ENCODE measurements at regions not wholly inside any gene's neighbourhood (a gene's known extent, or its start where the extent isn't known, plus 50 kb on each side); places are given as distances from the start of the nearest gene placed in this dataset.

DNA sequence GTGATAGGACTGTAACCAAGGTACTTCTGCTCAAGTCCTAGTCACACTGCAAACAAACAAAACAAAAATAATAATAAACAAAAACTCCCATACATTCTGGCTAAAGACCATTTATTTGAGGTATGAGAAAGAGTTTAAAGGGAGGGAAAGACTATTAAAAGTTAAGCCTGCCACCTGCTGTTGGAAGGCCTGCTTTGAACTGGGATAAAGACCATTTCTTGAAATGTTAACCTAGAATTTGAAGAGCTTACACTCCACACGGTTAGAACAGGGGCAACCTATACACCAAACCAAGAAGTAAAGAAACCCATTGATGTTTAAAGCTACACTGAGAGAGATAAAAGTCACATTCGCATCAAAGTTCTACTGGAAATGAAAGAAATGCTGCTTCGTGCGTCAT lies 548.7 kb upstream of the DIPK2B start:
- TF ChIP-seq POLR2A (IDR thresholded peaks at IDR 0.05) (no peak), POLR2AphosphoS5 (IDR thresholded peaks at IDR 0.05; ENCODE audit: insufficient read depth in 1 of 2, low read depth in 1 of 2) (no peak)
- TF ChIP-seq, protein P1, sequence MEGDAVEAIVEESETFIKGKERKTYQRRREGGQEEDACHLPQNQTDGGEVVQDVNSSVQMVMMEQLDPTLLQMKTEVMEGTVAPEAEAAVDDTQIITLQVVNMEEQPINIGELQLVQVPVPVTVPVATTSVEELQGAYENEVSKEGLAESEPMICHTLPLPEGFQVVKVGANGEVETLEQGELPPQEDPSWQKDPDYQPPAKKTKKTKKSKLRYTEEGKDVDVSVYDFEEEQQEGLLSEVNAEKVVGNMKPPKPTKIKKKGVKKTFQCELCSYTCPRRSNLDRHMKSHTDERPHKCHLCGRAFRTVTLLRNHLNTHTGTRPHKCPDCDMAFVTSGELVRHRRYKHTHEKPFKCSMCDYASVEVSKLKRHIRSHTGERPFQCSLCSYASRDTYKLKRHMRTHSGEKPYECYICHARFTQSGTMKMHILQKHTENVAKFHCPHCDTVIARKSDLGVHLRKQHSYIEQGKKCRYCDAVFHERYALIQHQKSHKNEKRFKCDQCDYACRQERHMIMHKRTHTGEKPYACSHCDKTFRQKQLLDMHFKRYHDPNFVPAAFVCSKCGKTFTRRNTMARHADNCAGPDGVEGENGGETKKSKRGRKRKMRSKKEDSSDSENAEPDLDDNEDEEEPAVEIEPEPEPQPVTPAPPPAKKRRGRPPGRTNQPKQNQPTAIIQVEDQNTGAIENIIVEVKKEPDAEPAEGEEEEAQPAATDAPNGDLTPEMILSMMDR (IDR thresholded peaks at IDR 0.05) = no peak
- H3K9me3 ChIP-seq = no peaks in the 10 kb centered on the region
- no peak overlapping the region for H3K27ac ChIP-seq
- H3K4me3 ChIP-seq = no peak overlapping the region
- no peak for DNase-seq (ENCODE audit: extremely low spot score in 2 of 2)
- no peaks in the 10 kb centered on the region for H3K27me3 ChIP-seq
- peaks cover 21% of the 10 kb centered on the region for H3K4me1 ChIP-seq
- intact Hi-C loops (cut with DNase I) = no loop called here
- no peaks in the 10 kb centered on the region for H3K36me3 ChIP-seq

DNA sequence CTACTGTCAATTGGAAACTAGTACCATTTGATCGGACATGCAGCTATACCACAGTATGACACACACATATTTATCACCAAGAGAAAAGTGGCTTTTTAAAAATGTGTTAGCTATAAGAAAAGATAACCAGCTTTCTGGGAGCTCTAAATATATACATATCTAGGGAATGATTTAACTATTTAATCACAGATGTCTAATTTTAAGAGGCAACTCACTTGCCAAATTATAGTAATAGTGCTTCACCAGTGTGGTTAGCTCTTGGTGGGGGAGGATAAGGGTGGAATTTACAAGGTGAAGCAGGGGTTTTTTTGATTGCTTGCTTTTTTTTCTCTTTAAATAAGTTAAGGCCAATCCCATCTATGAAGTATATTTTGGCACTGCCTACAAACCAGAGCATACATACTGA lies 547.7 kb upstream of the DIPK2B start:
- intact Hi-C loops (cut with DNase I) = no loop called here
- H3K4me1 ChIP-seq = peaks cover 19% of the 10 kb centered on the region
- no peak overlapping the region for H3K4me3 ChIP-seq
- TF ChIP-seq POLR2AphosphoS5 (IDR thresholded peaks at IDR 0.05; ENCODE audit: insufficient read depth in 1 of 2, low read depth in 1 of 2) (no peak), POLR2A (IDR thresholded peaks at IDR 0.05) (no peak)
- TF ChIP-seq, protein P1 (IDR thresholded peaks at IDR 0.05) = no peak
- DNase-seq (ENCODE audit: extremely low spot score in 2 of 2) = no peak
- no peak overlapping the region for H3K27ac ChIP-seq
- no peaks in the 10 kb centered on the region for H3K27me3 ChIP-seq
- no peaks in the 10 kb centered on the region for H3K9me3 ChIP-seq
- no peaks in the 10 kb centered on the region for H3K36me3 ChIP-seq

DNA sequence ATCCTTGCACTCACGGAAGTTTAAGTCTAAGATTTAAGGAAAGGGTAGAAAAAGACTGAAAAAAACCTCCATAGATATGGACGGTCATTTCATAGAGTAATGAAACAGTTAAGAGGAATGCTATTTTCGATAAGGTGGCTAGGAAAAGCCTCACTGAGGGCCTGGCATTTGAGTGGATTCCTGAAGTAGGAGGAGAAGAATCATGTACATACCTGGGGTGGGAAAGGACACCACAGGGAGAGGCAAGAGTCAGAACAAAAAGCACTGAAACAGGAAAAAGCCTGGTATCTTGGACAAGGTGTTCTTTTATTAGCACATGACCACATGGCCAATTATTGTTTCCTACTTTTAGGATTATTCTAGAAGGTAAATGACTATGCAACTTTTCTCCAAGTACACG lies 547.2 kb upstream of the DIPK2B start:
- DNase-seq (ENCODE audit: extremely low spot score in 2 of 2) = no peak
- peaks cover 15% of the 10 kb centered on the region for H3K4me1 ChIP-seq
- H3K9me3 ChIP-seq = no peaks in the 10 kb centered on the region
- no peak overlapping the region for H3K4me3 ChIP-seq
- H3K27ac ChIP-seq = no peak overlapping the region
- no peaks in the 10 kb centered on the region for H3K36me3 ChIP-seq
- TF ChIP-seq, protein P1 (IDR thresholded peaks at IDR 0.05) = no peak
- TF ChIP-seq POLR2AphosphoS5 (IDR thresholded peaks at IDR 0.05; ENCODE audit: insufficient read depth in 1 of 2, low read depth in 1 of 2) = no peak
- no peak for TF ChIP-seq POLR2A (IDR thresholded peaks at IDR 0.05)
- intact Hi-C loops (cut with DNase I) = no loop called here
- H3K27me3 ChIP-seq = no peaks in the 10 kb centered on the region

DNA sequence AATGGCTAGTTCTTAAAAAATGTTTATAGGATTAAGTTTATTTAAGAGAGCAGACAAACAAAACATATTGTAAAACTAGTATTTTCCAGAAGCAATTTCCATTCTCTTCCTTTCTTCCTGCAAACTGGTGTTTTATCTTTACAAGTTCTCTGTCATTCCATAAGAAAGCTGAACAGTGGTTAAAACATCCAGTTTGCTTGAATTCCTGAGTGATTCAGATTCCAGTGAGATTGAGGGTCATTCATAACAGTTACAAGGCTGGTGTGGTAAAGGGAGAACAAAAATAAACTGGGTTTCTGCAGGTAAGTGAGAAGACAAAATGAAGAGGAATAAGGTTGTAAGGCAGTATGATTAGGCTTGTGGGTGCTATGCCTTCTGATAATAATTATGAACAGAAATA lies 544.8 kb upstream of the DIPK2B start:
- TF ChIP-seq, protein P1 (IDR thresholded peaks at IDR 0.05) = no peak
- no peaks in the 10 kb centered on the region for H3K9me3 ChIP-seq
- no peaks in the 10 kb centered on the region for H3K27me3 ChIP-seq
- H3K4me3 ChIP-seq = no peak overlapping the region
- H3K36me3 ChIP-seq = no peaks in the 10 kb centered on the region
- DNase-seq (ENCODE audit: extremely low spot score in 2 of 2) = no peak
- no peak overlapping the region for H3K27ac ChIP-seq
- H3K4me1 ChIP-seq = peaks cover 3% of the 10 kb centered on the region
- intact Hi-C loops (cut with DNase I) = no loop called here

DNA sequence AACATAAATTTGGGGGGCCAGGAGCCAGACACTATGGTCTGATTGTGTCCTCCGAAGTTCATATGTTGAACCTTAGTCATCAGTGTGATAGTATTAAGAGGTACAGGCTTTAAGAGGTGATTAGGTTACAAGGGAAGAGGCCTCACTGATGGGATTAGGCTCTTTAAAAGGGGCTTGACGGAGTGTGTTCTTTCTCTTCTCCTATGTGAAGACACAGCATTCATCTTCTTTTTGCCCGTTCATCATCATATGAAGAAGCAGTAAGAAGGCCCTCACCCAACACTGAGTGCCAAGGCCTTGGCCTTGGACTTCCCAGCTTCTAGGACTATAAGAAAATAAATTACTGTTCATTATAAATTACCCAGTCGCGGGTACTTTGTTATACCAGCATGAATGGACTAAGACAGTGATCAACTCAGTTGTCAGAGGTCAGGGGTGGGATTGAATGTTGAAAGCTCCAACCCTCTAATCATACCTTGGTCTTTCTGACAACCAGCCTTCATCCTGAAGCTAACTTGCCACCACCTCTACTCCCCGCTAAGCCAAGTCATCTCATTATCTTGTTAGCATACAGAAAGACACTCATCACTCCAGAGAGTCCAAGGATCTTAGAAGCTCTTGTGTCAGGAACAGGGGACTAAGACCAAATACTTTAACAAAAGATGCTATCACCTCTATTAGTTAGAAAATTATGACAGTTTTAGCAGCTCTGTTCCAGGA lies 543.4 kb upstream of the DIPK2B start:
- DNase-seq (ENCODE audit: extremely low spot score in 2 of 2) = no peak
- intact Hi-C loops (cut with DNase I) = no loop called here
- Histone ChIP-seq H3K4me3 (no peak overlapping the region), H3K27me3 (no peaks in the 10 kb centered on the region), H3K9me3 (no peaks in the 10 kb centered on the region), H3K36me3 (no peaks in the 10 kb centered on the region), H3K4me1 (no peaks in the 10 kb centered on the region), H3K27ac (no peak overlapping the region)
- no peak for TF ChIP-seq POLR2AphosphoS5 (IDR thresholded peaks at IDR 0.05; ENCODE audit: insufficient read depth in 1 of 2, low read depth in 1 of 2)
- TF ChIP-seq, protein P1 (IDR thresholded peaks at IDR 0.05) = no peak
- TF ChIP-seq POLR2A (IDR thresholded peaks at IDR 0.05) = no peak
